GM18868 (cell line): ENCODE measurements at regions not wholly inside any gene's neighbourhood (a gene's known extent, or its start where the extent isn't known, plus 50 kb on each side); places are given as distances from the start of the nearest gene placed in this dataset.

Experiments
- ATAC-seq: cut with Tn5 transposase; IDR thresholded peaks from one replicate; pipeline ENCODE4 v1.9.1; 2021; ENCODE audit warnings: mild to moderate bottlenecking, moderate library complexity; ENCODE audit not compliant: unreplicated experiment

GRCh38 chr10:10870523-10871241, 147.0 kb upstream of the CELF2 start:
- ATAC-seq, result no peak

GRCh38 chr10:10871352-10871751, 146.3 kb upstream of the CELF2 start:
- ATAC-seq, result no peak

DNA sequence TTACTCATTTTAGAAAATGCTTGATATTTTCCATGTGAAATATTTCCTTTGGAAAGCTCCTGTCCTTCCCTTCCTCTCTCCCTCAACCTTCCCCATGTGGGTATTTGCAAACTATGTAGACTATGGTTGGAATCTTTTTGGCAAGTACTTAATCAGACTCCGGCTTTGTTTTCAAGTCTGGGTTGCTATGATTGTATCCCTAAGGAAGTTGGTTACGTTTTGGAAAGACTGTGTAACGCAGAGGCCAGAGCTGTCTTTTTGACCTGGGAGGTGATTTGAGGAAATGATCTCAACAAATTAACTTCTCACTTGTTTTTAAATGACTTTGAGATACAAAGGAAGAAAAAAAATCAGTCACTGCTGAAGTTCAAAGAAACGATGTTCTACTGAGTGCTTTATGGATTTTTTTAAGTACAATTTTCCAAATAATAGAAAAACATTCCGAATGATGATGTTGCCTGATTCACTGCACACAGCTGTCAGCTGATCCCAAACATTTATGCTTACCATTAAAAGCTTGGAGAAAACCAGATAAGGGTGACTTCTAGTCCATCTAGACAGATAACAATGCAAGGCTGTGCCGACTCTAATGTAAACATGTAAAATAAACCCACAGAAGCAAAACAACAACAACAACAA, 145.5 kb upstream of the CELF2 start:
- no peak for ATAC-seq

DNA sequence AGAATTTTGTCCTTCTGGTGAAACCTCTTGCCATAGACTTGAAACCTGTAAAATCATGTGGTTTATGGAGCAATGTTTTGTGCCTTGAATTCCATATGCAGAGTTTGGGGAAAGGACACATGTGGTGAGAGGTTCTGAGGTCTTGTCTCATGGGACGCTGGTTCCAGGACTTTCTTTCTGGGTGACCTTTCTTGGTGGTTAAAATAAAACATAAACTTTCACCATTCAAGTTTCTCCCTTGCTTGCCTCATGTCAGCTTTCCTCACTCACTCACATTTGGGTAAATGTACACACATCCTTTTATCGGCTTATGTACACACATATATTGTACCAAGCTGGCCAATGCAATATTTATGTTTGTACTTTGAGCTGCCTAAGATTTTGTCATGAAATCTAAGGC, 144.9 kb upstream of the CELF2 start:
- ATAC-seq, result no peak

DNA sequence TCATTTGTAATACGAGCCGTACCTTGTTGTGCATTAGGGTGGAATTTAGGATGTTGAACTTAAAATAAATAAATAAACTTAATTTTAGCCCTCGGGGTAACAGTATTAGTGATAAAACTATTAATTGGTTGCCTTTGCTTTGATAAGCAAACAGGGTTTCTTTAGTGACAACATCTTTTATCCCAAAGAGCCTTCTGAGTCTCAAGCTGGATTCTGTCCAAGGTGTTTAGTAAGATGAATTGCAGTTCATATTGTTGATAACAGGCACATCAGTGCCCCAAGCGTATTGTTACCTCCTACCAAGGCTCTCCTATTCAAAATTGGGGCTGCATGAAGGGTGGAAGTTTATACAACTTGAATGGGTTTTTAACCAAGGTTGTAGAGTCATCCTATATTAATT, 144.4 kb upstream of the CELF2 start:
- no peak for ATAC-seq

DNA sequence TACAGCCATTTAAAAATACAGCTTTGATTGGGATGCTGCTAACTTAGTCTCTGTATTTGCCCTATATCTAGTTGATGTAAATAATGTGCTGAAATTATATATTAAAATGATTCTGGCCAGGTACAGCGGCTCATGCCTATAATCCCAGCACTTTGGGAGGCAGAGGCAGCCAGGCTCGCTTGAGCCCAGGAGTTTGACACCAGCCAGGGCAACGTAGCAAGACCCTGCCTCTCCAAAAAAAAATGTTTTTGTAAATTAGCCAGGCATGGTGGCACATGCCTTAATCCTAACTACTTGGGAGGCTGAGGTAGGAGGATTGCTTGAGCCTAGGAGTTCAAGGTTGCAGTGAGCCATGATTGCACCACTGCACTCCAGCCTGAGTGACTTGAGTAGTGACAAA, 143.8 kb upstream of the CELF2 start:
- ATAC-seq, result no peak

DNA sequence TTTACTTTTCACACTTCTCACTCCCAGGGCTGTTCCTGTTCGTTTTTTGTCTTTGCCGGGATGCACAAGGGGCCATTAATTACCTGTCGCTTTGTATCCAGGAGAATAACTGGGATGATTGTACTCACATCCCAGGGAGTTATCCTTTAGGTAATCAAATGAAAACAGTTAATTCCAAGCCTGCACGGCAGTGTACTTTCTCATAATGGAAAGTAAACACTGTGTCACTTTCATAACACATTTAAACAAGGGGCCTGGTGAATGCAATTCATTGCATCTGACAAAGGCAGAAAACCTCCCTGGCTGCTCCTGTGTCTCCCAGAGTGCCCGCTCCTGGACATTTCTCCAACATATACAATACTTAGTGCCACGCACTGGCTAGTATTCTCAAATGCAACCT, 138.7 kb upstream of the CELF2 start:
- no peak for ATAC-seq

DNA sequence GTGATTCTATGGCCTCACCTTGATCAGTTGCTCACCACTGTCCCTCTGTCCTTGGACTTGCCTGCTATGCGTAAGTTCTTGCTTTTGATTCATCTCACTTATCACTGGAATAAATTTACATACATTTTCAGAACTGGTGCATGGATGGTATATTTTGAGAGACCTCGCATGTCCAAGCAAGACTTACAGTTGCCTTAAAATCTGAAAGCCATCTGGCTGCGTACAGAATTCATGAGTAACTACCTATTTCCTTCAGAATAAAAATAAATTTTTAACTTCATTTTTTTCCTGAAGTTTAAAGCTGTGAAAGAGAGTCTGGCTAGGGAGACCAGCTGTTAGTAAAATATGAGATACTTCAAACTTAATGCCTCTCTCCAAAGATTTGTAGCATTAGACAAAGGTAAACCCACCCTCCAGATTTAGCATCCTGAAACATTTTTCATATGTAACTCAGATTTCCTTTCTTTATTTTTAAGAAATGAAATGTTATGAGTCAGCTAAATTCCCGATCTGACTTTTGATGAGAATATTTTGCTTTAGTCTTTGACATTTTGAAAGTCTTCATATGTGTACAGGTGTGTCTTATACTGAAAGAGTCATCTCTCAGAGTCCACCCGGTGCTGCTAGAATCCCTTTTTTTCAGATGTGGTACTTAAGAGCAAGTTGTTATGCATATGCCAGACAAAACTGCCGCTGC, 136.4 kb upstream of the CELF2 start:
- ATAC-seq, result no peak

GRCh38 chr10:10883737-10884136, 133.9 kb upstream of the CELF2 start:
- no peak for ATAC-seq

GRCh38 chr10:10886861-10887531, 130.7 kb upstream of the CELF2 start:
- no peak for ATAC-seq

DNA sequence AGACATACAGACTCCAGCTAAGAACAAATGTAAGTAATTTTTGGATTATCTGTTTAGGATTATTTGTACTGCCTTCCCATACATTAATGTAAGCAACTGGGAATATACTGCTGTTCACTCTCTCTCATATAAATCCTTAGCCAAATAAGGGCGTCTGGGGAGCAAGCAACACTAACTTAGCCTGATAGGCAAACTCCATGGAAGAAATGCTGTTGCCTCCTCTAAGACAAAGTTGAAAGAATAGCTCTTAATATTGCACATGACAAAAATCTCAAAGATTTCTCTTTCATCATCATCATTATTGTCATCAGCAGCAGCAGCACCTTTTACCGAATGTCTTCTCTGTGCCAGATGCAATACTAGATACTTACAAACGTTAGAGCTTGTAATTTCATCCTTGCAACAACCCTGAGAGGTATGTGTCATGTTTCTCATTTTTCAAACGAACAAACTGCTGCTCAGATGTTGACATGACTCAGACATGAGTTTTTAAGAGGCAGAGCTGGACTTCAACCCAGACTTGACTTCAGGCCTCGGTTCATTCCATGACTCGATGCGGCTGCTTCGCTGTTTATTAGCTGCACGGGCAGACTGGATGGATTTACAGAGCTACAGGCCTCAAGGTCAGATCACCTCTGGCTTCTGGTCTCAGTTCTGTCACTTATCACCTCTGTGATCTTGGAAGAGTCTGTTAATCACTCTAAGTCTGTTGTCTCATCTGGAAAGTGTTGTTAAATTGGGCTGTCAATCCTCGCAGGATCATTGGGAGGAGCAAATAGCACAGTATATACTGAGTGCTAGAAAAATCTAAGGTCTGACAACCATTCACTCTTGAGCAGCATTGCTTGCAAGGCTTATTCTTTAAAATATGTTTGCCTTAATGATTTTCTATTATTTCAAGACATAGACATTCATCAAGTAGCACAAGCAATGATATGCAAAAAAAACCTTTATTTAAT, 126.3 kb upstream of the CELF2 start:
- no peak for ATAC-seq

- ATAC-seq, result no peak
Measured at GRCh38 chr10:10892290-10892875, 125.3 kb upstream of the CELF2 start.

DNA sequence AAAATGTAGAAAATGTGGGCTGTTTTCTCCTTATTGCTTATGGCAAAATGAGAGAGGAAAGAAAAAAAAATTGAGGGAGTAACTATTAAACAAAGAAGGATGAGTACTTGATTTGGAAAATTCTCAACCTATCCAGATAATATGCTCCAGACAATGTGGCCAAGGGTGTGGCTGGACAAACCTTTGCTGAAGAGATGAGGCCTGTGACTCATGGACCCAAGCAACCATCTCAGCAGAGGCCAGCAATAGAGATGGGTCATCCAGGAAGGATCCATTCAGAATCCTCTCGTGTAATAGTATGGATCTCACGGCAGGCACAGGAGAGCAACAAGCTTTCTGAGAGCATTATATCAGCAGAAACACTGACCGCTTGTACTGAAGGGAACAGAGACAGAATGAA, 120.3 kb upstream of the CELF2 start:
- ATAC-seq, result no peak

DNA sequence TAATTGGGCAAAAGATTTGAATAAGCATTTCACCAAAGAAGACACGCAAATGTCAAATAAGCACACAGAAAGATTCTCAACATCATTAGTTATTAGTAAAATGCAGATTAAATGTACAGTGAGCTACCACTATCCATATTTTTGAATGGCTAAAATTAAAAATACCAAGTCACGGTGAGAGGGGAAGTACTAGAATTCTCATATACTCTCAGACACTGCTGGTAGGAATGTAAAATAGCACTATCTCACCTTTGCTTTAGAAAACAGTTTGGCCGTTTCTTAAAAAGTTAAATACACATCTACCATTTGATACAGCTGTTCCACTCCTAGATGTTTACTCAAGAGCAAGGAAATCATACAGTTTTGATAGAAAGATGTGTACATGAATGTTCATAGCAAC, 115.8 kb upstream of the CELF2 start:
- no peak for ATAC-seq

GRCh38 chr10:10902951-10903350, 114.7 kb upstream of the CELF2 start:
- ATAC-seq, result no peak

DNA sequence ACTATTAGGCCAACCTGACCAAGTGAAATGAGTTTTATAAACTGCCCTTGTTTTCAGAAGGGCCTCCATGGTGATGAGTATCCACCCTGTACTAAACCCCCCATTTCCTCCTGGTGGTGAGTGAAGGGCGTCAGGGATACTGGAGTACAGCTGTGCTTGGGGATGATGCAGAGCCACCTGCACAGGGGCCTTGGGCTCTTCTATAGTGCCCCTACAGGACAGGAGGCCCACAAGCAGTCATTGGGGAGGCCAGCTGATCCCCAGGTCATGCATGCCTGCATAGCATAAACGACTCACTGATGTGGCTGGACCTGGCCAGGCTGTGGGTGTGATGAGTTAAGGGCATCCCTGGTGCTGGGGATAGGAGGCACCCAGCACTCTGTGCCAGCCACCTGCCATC, 114.1 kb upstream of the CELF2 start:
- no peak for ATAC-seq

DNA sequence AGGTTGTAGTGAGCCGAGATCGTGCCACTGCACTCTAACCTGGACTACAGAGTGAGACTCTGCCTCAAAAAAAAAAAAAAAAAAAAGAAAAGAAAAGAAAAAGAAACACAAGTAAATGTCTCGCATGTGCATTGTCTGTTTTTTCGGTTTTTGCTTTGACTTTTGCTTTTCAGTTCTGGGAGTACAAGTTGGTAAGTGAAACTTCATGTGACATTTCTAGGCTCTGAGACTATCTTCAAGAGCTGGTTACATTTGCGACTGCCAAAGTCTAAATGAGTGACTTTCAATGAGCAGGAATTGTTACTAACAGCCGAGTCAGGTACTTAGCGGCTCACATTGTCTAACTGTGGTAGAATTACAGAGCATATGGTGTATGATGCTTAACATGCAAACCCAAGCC, 107.0 kb upstream of the CELF2 start:
- ATAC-seq, result no peak

DNA sequence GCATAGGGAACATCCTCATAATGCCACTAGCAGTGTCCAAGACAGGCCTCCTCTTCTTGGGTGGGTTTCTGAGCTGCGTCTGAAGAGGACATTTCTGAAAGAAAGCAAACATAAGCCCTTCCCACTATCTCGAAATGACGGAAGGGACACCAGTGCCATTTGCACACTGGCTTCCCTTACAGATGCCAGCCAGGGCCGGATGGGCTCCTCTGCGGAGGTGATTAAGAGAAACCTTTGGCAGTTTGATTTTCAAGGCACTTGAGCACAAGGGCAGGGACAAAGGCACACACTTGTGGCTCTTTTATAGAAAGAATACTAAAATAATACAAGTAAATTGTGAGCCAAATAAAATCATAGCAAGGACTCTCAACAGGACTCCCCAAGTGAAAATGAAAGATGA, 106.6 kb upstream of the CELF2 start:
- ATAC-seq, result no peak

GRCh38 chr10:10911471-10911921, 106.2 kb upstream of the CELF2 start:
- ATAC-seq, result no peak

DNA sequence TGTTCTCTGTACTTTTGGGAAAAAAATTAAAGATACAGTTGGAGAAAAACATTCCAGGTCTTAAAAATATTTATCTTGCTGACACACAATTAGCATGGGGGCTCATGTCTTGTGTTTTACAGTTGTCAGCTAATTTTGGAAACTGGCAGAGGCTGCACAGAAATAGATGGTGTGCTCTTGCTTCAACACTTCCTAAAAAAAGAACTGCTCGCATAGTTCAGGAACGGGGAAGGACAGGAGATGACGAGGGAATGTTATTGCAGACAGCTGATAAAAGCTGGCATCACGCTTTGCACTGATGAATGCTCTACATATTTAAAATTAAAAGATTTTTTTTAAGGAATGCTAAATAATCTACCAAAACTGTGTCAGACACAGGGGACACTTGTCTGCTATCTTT, 103.5 kb upstream of the CELF2 start:
- no peak for ATAC-seq
